ENCODE measurements at regions not wholly inside any gene's neighbourhood (a gene's known extent, or its start where the extent isn't known, plus 50 kb on each side); places are given as distances from the start of the nearest gene placed in this dataset.

GRCh38 chr2:212725180-212725579 is 186.6 kb upstream of the ERBB4 start:
- TF ChIP-seq CTCF (conservative IDR thresholded peaks at IDR 0.05; ENCODE audit: low read length) (no peak), EZH2phosphoT487 (IDR thresholded peaks at IDR 0.05; ENCODE audit: borderline replicate concordance) (no peak)
